Trophoblast cell (in vitro differentiated cells and primary cell): ENCODE measurements at regions not wholly inside any gene's neighbourhood (a gene's known extent, or its start where the extent isn't known, plus 50 kb on each side); places are given as distances from the start of the nearest gene placed in this dataset.

Experiments used
- DNase-seq, 2 donors: peaks; one replicate each; pipeline ENCODE4 v3.0.0-alpha.2; 2016
- H2AFZ ChIP-seq: 2 replicates; pipeline ENCODE4 v1.6.1; 2013; ENCODE audit warnings: low read length, moderate library complexity, mild to moderate bottlenecking; ENCODE audit not compliant: insufficient read depth, poor library complexity
- H2AK5ac ChIP-seq: 2 replicates; pipeline ENCODE4 v1.6.1; 2013; ENCODE audit warnings: mild to moderate bottlenecking, low read length
- H2BK120ac ChIP-seq: 2 replicates; pipeline ENCODE4 v1.6.1; 2013; ENCODE audit warnings: low read length, mild to moderate bottlenecking, moderate library complexity; ENCODE audit not compliant: insufficient read depth, poor library complexity
- H2BK12ac ChIP-seq: 2 replicates; pipeline ENCODE4 v1.6.1; 2013; ENCODE audit warnings: mild to moderate bottlenecking, low read length, moderate library complexity
- H2BK5ac ChIP-seq: 2 replicates; pipeline ENCODE4 v1.6.1; 2013; ENCODE audit warnings: low read length, low read depth, moderate library complexity, mild to moderate bottlenecking; ENCODE audit not compliant: poor library complexity
- H3K14ac ChIP-seq: 2 replicates; pipeline ENCODE4 v1.6.1; 2013; ENCODE audit warnings: mild to moderate bottlenecking, low read length
- H3K18ac ChIP-seq: 2 replicates; pipeline ENCODE4 v1.6.1; 2013; ENCODE audit warnings: mild to moderate bottlenecking, low read length
- H3K23ac ChIP-seq: 2 replicates; pipeline ENCODE4 v1.6.1; 2013; ENCODE audit warnings: low read length
- H3K27ac ChIP-seq: 2 replicates; pipeline ENCODE4 v1.5.1; 2013; ENCODE audit warnings: low read depth, mild to moderate bottlenecking, inconsistent platforms, low read length, moderate library complexity
- H3K27me3 ChIP-seq: 2 replicates; pipeline ENCODE4 v1.6.1; 2013; ENCODE audit warnings: inconsistent platforms, mild to moderate bottlenecking, low read length, moderate library complexity; ENCODE audit not compliant: insufficient read depth
- H3K36me3 ChIP-seq, 2 experiments: 1 replicate in 1 of 2; 2 replicates in 1 of 2; pipeline ENCODE4 v1.6.1; 2013; ENCODE audit warnings: low read length in 2 of 2, mild to moderate bottlenecking in 2 of 2, moderate library complexity in 1 of 2; ENCODE audit not compliant: insufficient read depth in 2 of 2, control insufficient read depth in 1 of 2
- H3K4ac ChIP-seq: 2 replicates; pipeline ENCODE4 v1.6.1; 2013; ENCODE audit warnings: low read depth, mild to moderate bottlenecking, low read length, moderate library complexity
- H3K4me1 ChIP-seq, 2 experiments: 1 replicate in 1 of 2; 2 replicates in 1 of 2; pipeline ENCODE4 v1.6.1; 2013; ENCODE audit warnings: low read length in 2 of 2, mild to moderate bottlenecking in 2 of 2, moderate library complexity in 1 of 2; ENCODE audit not compliant: insufficient read depth in 2 of 2, control insufficient read depth in 1 of 2
- H3K4me2 ChIP-seq: 2 replicates; pipeline ENCODE4 v1.6.1; 2013; ENCODE audit warnings: inconsistent platforms, mild to moderate bottlenecking, low read length, moderate library complexity
- H3K4me3 ChIP-seq: 2 replicates; pipeline ENCODE4 v1.5.1; 2013; ENCODE audit warnings: mild to moderate bottlenecking, low read depth, low read length, inconsistent platforms
- H3K79me1 ChIP-seq: one replicate; pipeline ENCODE4 v1.6.1; 2013; ENCODE audit warnings: low read length
- H3K79me2 ChIP-seq: 2 replicates; pipeline ENCODE4 v1.6.1; 2013; ENCODE audit warnings: low read length, mild to moderate bottlenecking; ENCODE audit not compliant: control insufficient read depth, insufficient read depth, poor library complexity
- H3K9ac ChIP-seq: 2 replicates; pipeline ENCODE4 v1.6.1; 2013; ENCODE audit warnings: mild to moderate bottlenecking, low read length
- H3K9me3 ChIP-seq: 2 replicates; pipeline ENCODE4 v1.6.1; 2013; ENCODE audit warnings: low read depth, mild to moderate bottlenecking, control low read depth, inconsistent platforms, low read length; ENCODE audit not compliant: insufficient read depth
- H4K12ac ChIP-seq: 2 replicates; pipeline ENCODE4 v1.6.1; 2013; ENCODE audit warnings: low read depth, mild to moderate bottlenecking, low read length, moderate library complexity
- H4K8ac ChIP-seq: 2 replicates; pipeline ENCODE4 v1.6.1; 2013; ENCODE audit warnings: low read depth, mild to moderate bottlenecking, low read length, moderate library complexity
- H4K91ac ChIP-seq: one replicate; pipeline ENCODE4 v1.6.1; 2013; ENCODE audit warnings: low read depth, mild to moderate bottlenecking, low read length, moderate library complexity
- WGBS: extraction: QIAGEN DNeasy Blood & Tissue Kit; methylation state at CpG from one replicate; pipeline ENCODE4 v1.1.7; 2013; ENCODE audit warnings: missing lambda C conversion rate; ENCODE audit not compliant: insufficient read length, insufficient coverage; ENCODE audit errors: extremely low coverage; 5-methylcytosine and 5-hydroxymethylcytosine counted together

DNA sequence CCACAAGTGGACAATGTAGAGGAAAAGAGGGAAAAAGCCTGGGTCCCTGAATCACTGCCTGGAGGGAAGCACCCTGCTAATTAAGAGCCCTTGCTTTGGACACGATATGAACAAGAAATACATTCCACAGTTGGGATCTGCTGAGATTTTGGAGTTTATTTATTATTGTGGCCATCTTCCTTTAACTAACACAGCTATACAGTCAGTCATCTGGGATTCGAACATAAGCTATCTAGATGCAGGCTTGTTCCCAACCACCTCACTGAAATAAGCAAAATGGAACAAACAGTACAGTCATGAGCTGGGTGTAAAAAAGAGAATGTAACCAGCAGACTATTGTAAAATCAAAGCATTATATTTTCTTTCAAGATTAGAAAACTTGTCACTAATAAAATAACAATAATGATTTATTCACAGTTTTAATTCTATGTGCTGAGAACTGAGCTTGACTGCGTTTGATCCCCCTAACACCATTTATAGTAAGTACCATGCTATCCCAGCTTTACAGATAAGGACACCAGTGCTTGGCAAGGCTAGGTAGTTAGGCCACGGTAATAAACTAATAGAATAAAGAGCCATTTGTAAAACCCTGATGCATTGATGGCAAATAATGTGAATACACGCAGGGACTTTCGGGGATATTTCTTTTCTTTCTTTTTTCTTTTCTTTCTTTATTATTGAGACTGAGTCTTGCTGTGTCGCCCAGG lies 223.8 kb upstream of the KLF6 start:
- Histone ChIP-seq H3K4me2 (no peak overlapping the region), H3K9ac (no peak overlapping the region), H3K27me3 (no peaks in the 10 kb centered on the region), H3K79me1 (no peaks in the 10 kb centered on the region), H4K91ac (no peak overlapping the region), H3K27ac (no peak overlapping the region), H2AK5ac (no peak overlapping the region), H2AFZ (no peak overlapping the region), H3K4ac (no peak overlapping the region), H3K4me1 (no peaks in the 10 kb centered on the region), H2BK12ac (no peak overlapping the region), H3K9me3 (no peaks in the 10 kb centered on the region), H4K8ac (no peak overlapping the region), H3K14ac (no peak overlapping the region), H4K12ac (no peak overlapping the region), H3K36me3 (no peaks in the 10 kb centered on the region), H3K4me3 (no peak overlapping the region), H3K79me2 (no peaks in the 10 kb centered on the region), H3K23ac (no peak overlapping the region), H3K18ac (no peak overlapping the region), H2BK5ac (no peak overlapping the region), H2BK120ac (no peak overlapping the region)
- no peak for DNase-seq
- no CpG with 5 or more reads among the region's 7 CpGs for WGBS

DNA sequence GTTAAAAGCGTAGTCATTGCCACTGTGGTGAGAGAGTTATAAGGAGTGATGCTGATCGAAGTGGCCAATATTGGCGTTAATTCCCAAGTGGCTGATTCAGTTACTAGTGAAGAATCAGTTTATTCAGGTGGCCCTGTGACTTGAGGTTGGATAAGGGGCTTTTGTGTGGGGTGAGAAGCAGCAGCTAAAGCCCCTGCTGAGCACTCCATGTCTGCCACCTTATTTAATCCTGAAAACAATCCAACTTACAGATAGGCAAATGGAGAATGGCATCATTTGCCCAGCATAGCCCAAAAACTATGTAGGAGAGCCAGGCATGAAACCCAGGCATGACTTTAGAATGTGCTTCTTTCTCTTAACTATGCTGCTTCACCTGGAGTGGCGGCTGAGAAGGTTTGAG lies 222.8 kb upstream of the KLF6 start:
- Histone ChIP-seq H4K8ac (no peak overlapping the region), H2AFZ (no peak overlapping the region), H3K14ac (no peak overlapping the region), H3K9ac (no peak overlapping the region), H3K4me1 (peaks cover 0 to 2% of the 10 kb centered on the region in 2 experiments), H3K27me3 (no peaks in the 10 kb centered on the region), H3K9me3 (no peaks in the 10 kb centered on the region), H2BK5ac (no peak overlapping the region), H3K23ac (no peak overlapping the region), H3K79me1 (no peaks in the 10 kb centered on the region), H3K27ac (no peak overlapping the region), H2BK120ac (no peak overlapping the region), H4K91ac (no peak overlapping the region), H3K4ac (no peak overlapping the region), H3K4me3 (no peak overlapping the region), H2AK5ac (no peak overlapping the region), H2BK12ac (no peak overlapping the region), H3K4me2 (no peak overlapping the region), H3K79me2 (no peaks in the 10 kb centered on the region), H3K36me3 (no peaks in the 10 kb centered on the region), H3K18ac (no peak overlapping the region), H4K12ac (no peak overlapping the region)
- DNase-seq, result no peak
- WGBS, result no CpG with 5 or more reads among the region's 4 CpGs

DNA sequence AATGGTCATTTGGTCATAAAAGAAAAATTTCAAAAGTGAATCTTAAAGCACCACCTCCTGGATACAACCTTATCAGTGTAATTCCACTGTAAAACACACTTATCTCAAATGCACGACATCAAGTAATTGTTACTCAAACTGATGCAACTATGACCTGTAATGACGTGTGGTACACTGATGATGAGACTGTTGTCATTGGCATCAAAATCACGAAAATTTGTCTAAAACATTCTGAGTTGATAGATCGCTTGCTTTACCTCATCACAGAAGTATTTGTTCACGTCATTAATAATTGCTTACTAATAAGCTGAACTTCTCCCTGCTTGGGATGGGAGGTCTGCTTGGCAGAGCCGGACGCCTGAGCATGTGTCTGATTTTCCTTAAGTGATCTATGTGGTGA lies 221.8 kb upstream of the KLF6 start:
- H2BK120ac ChIP-seq, result no peak overlapping the region
- H3K27ac ChIP-seq, result no peak overlapping the region
- H3K9me3 ChIP-seq, result no peaks in the 10 kb centered on the region
- no peak overlapping the region for H3K4ac ChIP-seq
- no peaks in the 10 kb centered on the region for H3K79me2 ChIP-seq
- H4K12ac ChIP-seq, result no peak overlapping the region
- no peaks in the 10 kb centered on the region for H3K27me3 ChIP-seq
- no peaks in the 10 kb centered on the region for H3K79me1 ChIP-seq
- no peak overlapping the region for H4K91ac ChIP-seq
- H2BK5ac ChIP-seq, result no peak overlapping the region
- no CpG with 5 or more reads among the region's 7 CpGs for WGBS
- H2BK12ac ChIP-seq, result no peak overlapping the region
- peak; percentile 21 to 80 for DNase-seq
- no peak overlapping the region for H3K14ac ChIP-seq
- no peak overlapping the region for H4K8ac ChIP-seq
- no peak overlapping the region for H3K4me3 ChIP-seq
- no peak overlapping the region for H3K9ac ChIP-seq
- H3K23ac ChIP-seq, result no peak overlapping the region
- H3K18ac ChIP-seq, result no peak overlapping the region
- H3K4me2 ChIP-seq, result no peak overlapping the region
- no peaks in the 10 kb centered on the region for H3K36me3 ChIP-seq
- no peak overlapping the region for H2AFZ ChIP-seq
- H3K4me1 ChIP-seq, result peaks cover 0 to 2% of the 10 kb centered on the region in 2 experiments
- H2AK5ac ChIP-seq, result no peak overlapping the region

DNA sequence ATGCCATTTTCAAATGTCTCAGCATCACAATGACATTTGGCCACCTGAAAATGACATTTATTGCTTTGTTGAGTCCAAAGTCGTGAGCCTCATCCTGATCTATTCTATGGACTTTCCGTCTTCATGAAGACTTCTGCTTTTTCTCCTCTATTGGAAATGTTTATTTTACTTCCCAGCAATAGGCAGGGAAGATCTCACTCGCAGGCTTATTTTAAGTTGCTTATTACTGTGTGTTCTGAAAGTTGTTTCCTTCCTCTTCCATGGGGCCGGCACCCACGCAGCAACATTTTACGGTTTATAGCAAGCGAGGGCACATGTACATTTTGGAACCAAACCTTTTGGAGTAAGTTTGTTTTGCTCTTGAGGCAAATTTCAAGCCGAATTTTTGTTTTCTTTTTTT lies 221.0 kb upstream of the KLF6 start:
- Histone ChIP-seq H3K4me2 (no peak overlapping the region), H2BK12ac (no peak overlapping the region), H2AFZ (no peak overlapping the region), H2BK5ac (no peak overlapping the region), H4K12ac (no peak overlapping the region), H3K79me1 (no peaks in the 10 kb centered on the region), H3K9me3 (no peaks in the 10 kb centered on the region), H3K36me3 (no peaks in the 10 kb centered on the region), H3K27me3 (no peaks in the 10 kb centered on the region), H3K18ac (no peak overlapping the region), H2AK5ac (no peak overlapping the region), H3K79me2 (no peaks in the 10 kb centered on the region), H4K91ac (no peak overlapping the region), H4K8ac (no peak overlapping the region), H3K14ac (no peak overlapping the region), H2BK120ac (no peak overlapping the region), H3K23ac (no peak overlapping the region), H3K4ac (no peak overlapping the region), H3K4me3 (no peak overlapping the region), H3K9ac (no peak overlapping the region), H3K27ac (no peak overlapping the region), H3K4me1 (peaks cover 0 to 2% of the 10 kb centered on the region in 2 experiments)
- WGBS, result no CpG with 5 or more reads among the region's 8 CpGs
- DNase-seq, result no peak
